ENCODE measurements at regions not wholly inside any gene's neighbourhood (a gene's known extent, or its start where the extent isn't known, plus 50 kb on each side); places are given as distances from the start of the nearest gene placed in this dataset.

DNA sequence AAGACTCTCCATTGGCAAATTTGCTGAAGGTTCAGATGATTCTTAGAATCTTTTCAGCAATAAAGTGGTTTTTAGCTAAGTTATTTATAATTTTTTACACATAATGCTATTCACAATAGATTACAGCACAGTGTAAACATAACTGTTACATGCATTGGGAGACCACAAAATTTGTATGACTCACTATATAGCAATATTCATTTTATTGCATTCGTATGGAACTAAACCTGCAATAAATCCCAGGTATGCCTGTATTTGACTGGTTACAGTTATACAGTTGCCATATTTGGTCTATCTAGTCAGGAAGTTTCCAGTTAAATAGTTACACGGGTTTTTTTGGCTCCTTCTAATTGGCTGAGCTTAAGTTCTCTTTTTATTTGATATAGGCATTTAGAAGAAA, 220.8 kb downstream of the MRPS30 start:
- no peaks in the 10 kb centered on the region for H4K20me1 ChIP-seq (ENCODE audit: insufficient read depth, poor library complexity, severe bottlenecking)
- no peaks in the 10 kb centered on the region for H3K9me3 ChIP-seq (ENCODE audit: low read depth)
- H3K9me2 ChIP-seq (replicated peaks; ENCODE audit: insufficient read depth) = no peaks in the 10 kb centered on the region
- no peak for DNase-seq (ENCODE audit: low spot score)
- no peak overlapping the region for H3K4me3 ChIP-seq
- H3K79me2 ChIP-seq = no peaks in the 10 kb centered on the region
- no peak overlapping the region for H3K27ac ChIP-seq
- no peaks in the 10 kb centered on the region for H3K4me1 ChIP-seq (ENCODE audit: insufficient read depth)
- TF ChIP-seq EZH2phosphoT487 (IDR thresholded peaks at IDR 0.05; ENCODE audit: low read depth, severe bottlenecking, unreplicated experiment) = no peak
- TF ChIP-seq EZH2 (IDR thresholded peaks at IDR 0.05; ENCODE audit: borderline replicate concordance) = no peak
- TF ChIP-seq, protein P1, sequence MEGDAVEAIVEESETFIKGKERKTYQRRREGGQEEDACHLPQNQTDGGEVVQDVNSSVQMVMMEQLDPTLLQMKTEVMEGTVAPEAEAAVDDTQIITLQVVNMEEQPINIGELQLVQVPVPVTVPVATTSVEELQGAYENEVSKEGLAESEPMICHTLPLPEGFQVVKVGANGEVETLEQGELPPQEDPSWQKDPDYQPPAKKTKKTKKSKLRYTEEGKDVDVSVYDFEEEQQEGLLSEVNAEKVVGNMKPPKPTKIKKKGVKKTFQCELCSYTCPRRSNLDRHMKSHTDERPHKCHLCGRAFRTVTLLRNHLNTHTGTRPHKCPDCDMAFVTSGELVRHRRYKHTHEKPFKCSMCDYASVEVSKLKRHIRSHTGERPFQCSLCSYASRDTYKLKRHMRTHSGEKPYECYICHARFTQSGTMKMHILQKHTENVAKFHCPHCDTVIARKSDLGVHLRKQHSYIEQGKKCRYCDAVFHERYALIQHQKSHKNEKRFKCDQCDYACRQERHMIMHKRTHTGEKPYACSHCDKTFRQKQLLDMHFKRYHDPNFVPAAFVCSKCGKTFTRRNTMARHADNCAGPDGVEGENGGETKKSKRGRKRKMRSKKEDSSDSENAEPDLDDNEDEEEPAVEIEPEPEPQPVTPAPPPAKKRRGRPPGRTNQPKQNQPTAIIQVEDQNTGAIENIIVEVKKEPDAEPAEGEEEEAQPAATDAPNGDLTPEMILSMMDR (IDR thresholded peaks at IDR 0.05; ENCODE audit: poor library complexity) = no peak
- no peaks in the 10 kb centered on the region for H3K27me3 ChIP-seq
- H3K4me2 ChIP-seq = no peak overlapping the region
- 30% methylated on average over 2 of the region's 2 CpGs for WGBS (ENCODE audit: low lambda C conversion rate, missing lambda C conversion rate)
- no peaks in the 10 kb centered on the region for H3K36me3 ChIP-seq (replicated peaks; ENCODE audit: insufficient read depth, low read depth)
- H2AFZ ChIP-seq = no peak overlapping the region

- Histone ChIP-seq H3K27ac (no peak overlapping the region), H3K27me3 (no peaks in the 10 kb centered on the region), H3K36me3 (replicated peaks; ENCODE audit: insufficient read depth, low read depth) (no peaks in the 10 kb centered on the region), H3K4me3 (no peak overlapping the region), H3K4me2 (no peak overlapping the region), H2AFZ (no peak overlapping the region), H4K20me1 (ENCODE audit: insufficient read depth, poor library complexity, severe bottlenecking) (no peaks in the 10 kb centered on the region), H3K4me1 (ENCODE audit: insufficient read depth) (no peaks in the 10 kb centered on the region), H3K9me3 (ENCODE audit: low read depth) (no peaks in the 10 kb centered on the region), H3K9me2 (replicated peaks; ENCODE audit: insufficient read depth) (no peaks in the 10 kb centered on the region), H3K79me2 (no peaks in the 10 kb centered on the region)
- no peak for DNase-seq (ENCODE audit: low spot score)
- no peak for TF ChIP-seq EZH2 (IDR thresholded peaks at IDR 0.05; ENCODE audit: borderline replicate concordance)
- TF ChIP-seq, protein P1 (IDR thresholded peaks at IDR 0.05; ENCODE audit: poor library complexity) = no peak
- TF ChIP-seq EZH2phosphoT487 (IDR thresholded peaks at IDR 0.05; ENCODE audit: low read depth, severe bottlenecking, unreplicated experiment) = no peak
- 70% methylated on average over 1 of the region's 1 CpG for WGBS (ENCODE audit: low lambda C conversion rate, missing lambda C conversion rate)
These were observed 227.2 kb downstream of the MRPS30 start for GRCh38 chr5:45035991-45036390.

DNA sequence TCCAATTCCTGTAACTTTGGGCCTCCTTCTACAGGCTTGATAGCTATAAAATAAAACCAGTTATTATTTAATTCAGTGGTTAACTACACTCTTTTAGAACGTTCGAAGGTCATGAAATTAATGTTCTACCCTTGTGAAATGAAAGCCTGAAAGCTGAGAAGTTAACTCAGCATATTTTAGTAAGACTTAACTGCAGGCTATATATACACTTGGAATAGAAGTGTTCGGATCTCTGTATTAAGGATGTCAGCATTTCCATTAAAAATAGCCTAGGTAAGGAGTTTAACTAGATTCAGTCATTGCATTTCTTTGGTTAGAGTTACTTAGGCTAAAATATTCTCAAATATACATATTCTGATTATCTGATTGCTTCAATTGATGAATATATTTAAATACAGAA, 229.2 kb downstream of the MRPS30 start:
- H3K4me1 ChIP-seq (ENCODE audit: insufficient read depth) = no peaks in the 10 kb centered on the region
- no peaks in the 10 kb centered on the region for H3K36me3 ChIP-seq (replicated peaks; ENCODE audit: insufficient read depth, low read depth)
- TF ChIP-seq EZH2phosphoT487 (IDR thresholded peaks at IDR 0.05; ENCODE audit: low read depth, severe bottlenecking, unreplicated experiment) (no peak), EZH2 (IDR thresholded peaks at IDR 0.05; ENCODE audit: borderline replicate concordance) (no peak)
- TF ChIP-seq, protein P1 (IDR thresholded peaks at IDR 0.05; ENCODE audit: poor library complexity) = no peak
- no peak overlapping the region for H3K27ac ChIP-seq
- no peak overlapping the region for H3K4me3 ChIP-seq
- H3K4me2 ChIP-seq = no peak overlapping the region
- 76% methylated on average over 3 of the region's 3 CpGs for WGBS (ENCODE audit: low lambda C conversion rate, missing lambda C conversion rate)
- H3K9me2 ChIP-seq (replicated peaks; ENCODE audit: insufficient read depth) = no peaks in the 10 kb centered on the region
- no peaks in the 10 kb centered on the region for H4K20me1 ChIP-seq (ENCODE audit: insufficient read depth, poor library complexity, severe bottlenecking)
- no peak overlapping the region for H2AFZ ChIP-seq
- no peak for DNase-seq (ENCODE audit: low spot score)
- no peaks in the 10 kb centered on the region for H3K79me2 ChIP-seq
- no peaks in the 10 kb centered on the region for H3K27me3 ChIP-seq
- H3K9me3 ChIP-seq (ENCODE audit: low read depth) = no peaks in the 10 kb centered on the region
